ENCODE measurements at regions not wholly inside any gene's neighbourhood (a gene's known extent, or its start where the extent isn't known, plus 50 kb on each side); places are given as distances from the start of the nearest gene placed in this dataset.

DNA sequence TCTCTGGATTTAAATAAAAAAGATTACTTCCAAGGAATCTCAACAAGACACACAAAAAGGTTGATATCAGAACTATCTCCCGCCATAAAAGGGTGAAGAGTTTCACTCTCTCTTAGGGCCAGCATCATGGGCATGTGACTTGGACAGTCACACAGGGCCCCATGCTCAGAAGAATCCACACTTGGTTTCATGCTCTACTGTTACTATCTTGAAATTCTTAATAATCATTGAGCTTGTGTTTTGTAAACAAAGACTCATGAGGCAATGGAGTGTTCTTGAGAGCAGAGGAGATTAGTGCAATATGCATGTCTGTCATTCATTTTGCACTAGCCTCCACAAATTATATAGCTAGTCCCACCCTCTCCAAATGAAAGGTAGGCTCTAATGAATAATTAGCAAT lies 58.4 kb downstream of the HMHB1 start:
- DNase-seq, result no peak

DNA sequence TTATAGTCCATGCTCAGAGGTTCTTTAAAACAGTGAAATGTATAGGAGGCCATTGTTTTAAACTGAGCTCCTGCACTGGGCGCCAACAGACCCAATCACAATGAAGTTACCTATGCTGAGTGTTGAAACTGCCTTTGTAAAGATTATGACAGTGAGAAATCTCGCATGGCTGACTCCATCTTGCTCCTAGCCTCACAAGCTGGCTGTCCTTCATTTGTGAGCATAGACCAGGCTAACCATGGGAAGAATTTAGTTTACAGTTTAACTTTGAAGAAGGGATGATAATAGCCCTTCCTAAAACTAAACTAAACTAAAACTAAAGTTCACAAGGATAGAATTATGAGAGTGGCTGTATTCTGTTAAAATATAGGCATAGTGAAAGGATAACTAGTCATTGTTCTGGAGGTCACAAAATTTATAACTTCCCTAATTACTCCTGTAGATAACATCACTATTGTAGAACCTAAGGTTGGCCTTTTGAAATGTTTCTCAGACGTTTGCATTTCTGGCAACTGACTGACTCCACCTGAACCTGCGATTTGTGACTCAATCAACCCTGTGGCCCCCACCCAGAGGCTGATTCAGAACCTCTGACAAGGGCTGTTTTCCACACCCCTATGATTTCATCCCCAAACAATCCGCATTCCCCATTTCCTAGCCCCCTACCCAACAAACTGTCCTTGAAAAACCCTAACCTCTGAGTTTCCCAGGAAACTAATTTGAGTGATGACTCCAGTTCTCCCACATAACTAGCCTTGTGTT lies 59.1 kb downstream of the HMHB1 start:
- no peak for DNase-seq

DNA sequence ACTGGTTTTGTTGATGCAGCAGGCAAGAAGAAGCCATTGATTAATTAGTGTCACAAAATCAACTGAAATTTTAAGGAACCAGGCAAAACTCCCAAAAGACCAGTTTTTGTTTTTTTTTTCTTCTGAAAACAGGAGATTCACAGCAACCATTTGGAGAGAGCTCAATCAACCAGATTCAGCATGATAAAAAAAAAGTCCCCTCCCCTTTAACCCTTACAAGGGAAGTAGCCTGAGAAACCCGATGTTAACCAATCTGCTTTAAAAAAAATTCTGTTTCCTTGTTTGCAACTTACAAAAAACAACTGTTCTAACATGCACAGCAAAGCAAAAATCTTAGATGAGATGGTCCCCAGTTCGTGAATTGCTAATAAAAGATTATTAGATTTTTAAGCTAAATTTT lies 59.7 kb downstream of the HMHB1 start:
- no peak for DNase-seq

DNA sequence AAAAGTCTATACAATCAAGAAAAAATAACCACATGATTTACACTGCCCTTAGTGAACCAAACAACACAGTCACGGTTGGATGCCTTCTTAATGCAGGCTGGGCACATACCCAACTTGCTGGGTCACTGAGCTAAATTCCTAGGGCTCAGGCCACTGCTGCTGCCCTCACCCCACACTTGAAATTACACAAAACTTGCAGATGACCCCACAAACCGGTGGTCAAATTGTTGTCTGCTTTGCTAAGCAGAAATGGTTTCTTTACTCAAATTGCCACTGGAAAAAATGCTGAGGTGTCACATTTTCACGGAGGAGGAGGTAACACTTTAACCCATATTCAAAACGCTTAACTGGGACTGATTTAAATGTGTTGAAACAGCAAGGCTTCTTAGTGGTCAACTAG lies 62.4 kb downstream of the HMHB1 start:
- DNase-seq, result no peak

DNA sequence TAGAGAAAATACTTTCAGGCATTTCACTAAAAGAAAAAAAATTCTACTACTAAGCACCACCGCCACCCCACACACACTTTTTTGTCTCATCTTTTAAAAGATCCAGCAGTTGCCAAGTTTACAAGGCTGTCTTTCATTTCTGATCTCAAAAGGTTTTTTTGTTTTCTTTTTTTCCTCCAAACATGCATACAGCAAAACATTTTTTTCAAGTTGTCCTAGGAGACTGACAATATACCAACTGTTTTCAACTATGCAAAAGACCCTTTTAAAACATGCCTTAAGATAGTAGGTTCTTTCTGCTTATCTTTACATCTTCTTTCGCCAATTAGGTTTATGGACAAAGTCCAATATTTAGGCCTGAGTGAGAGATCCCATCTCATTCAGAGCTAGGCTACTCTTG lies 65.2 kb downstream of the HMHB1 start:
- DNase-seq, result no peak

DNA sequence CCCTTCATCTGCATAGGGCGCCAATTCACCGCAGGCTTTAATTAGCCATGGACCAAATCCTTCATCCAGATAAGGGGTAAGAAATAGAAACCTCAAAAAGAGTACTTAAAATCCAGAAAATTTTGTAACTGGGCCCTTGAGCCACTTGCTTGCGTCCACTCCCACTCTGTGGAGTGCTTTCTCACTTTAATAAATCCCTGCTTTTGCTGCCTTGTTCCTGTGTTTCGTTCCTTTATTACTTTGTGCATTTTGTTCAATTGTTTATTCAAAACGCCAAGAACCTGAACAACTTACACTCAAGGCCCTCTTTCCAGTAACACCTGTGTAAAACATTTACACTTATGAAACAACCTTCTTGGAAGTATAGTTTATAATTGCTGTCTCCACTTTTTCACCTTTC lies 66.5 kb downstream of the HMHB1 start:
- no peak for DNase-seq

DNA sequence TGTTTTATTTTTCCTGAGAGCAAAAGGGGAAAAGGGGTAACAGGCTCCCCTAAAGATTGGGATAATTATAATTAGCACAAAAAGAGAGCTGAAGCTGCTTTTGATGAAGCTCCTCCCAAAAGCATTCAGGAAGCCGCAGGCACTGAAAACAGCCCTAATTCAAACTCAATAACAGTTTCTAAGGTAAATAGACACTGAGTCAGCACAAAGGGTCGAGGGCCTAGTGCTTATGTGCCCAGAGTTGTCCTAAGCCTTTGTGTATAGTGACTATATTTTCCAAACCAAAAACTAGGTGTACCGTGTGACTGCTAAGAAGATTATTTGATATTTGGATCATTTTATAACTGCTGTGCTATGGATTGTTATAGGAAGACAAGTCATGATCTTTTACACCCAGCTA lies 67.7 kb downstream of the HMHB1 start:
- DNase-seq, result no peak

DNA sequence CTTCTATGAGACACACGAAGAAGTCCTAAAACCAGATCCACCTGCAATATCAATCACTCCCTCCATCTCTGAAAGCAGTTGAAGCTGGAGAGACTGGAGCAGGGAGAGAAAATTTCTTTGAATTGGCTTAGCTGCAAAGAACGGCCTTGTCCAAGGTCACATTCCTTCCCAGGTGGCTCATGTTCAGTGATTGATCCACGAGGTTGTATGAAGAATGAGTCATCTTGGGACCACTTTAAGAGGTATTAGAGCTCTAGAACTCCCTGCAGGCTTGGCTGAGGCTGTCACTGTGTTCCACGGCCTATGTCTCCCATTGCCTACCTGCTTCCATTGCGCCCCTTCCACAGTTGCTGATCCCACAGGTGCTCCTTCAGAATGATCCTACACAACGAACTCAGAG lies 68.2 kb downstream of the HMHB1 start:
- no peak for DNase-seq

DNA sequence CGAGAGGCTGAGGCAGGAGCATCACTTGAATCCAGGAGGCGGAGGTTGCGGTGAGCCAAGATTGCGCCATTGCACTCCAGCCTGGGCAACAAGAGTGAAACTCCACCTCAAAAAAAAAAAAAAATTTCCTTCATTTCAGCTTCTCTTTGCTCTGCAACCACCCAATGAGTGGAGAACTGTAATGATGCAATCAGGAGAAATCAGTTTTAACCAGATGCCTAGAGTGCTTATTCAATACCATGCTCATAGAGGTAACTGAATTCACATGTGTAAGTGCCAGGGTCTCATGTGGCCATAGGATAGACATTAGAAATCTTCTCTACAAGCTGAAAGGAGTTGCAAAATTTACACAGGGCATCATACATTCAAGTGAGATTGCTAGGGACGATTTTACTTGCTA lies 70.6 kb downstream of the HMHB1 start:
- DNase-seq, result no peak

DNA sequence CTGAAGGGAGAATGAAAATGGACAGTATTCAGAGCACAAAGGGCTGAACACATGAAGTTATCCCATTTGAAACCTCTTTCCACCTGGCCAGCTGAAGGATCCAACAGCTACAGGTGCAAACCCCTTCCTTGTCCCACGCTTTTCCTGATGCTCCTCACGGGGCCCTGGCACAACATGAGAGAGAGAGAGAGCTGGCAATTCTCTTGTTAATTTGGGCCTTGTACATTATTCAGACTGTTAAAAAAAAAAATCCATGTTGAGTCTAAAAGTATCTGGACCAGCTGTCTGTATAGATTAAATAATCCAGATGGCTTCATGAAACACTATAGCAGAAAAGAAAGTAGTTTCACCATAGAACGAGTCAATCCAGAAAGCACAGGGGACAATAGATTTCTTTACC lies 74.1 kb downstream of the HMHB1 start:
- DNase-seq, result peak in 1 of 2 experiments; percentile 34

DNA sequence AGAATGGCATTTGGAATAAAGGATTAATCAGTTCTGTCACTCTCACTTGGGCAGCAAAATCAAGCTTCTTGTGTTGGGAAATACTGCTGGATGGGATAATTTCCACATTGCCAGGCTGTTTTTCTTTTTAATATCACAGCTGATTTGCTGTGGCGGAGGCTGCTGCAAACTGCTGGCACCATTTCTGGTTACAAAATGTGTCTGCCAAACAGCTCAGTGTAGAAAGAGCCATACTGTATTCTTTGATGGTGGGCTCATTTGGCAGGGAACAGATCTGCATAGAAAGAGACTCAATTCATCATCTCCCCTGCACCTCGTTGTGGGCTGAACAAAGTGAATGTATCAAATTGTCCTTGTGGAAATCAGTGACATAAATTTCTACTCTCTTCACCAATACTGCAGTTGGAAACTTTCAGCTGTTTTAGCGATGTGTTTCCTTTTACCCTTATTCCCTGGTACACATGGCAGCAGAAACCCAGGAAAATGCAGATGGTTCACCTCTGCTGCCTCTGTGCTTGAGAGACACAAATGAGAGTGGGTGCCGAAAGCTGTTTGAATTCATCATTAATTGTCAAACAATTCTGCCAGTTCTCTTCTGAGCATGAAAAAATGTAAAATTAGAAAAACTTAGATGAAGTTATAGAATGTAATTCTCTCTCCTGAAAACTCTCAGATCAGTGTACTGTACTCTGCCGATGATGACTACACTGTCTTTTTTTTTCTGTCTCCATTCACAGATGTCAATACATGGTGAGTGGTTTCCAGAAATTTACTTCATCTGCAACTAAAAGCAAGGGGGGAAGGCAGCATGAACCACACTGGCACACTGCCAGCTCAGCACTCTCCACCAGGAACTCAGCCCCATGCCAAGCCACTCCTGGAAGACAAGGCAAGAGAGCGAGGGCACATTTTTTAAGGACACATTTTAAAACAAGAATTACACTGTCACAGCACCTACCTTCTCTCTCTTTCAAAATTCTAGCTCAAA lies 75.0 kb downstream of the HMHB1 start:
- DNase-seq, result peak in 1 of 2 experiments; percentile 56

DNA sequence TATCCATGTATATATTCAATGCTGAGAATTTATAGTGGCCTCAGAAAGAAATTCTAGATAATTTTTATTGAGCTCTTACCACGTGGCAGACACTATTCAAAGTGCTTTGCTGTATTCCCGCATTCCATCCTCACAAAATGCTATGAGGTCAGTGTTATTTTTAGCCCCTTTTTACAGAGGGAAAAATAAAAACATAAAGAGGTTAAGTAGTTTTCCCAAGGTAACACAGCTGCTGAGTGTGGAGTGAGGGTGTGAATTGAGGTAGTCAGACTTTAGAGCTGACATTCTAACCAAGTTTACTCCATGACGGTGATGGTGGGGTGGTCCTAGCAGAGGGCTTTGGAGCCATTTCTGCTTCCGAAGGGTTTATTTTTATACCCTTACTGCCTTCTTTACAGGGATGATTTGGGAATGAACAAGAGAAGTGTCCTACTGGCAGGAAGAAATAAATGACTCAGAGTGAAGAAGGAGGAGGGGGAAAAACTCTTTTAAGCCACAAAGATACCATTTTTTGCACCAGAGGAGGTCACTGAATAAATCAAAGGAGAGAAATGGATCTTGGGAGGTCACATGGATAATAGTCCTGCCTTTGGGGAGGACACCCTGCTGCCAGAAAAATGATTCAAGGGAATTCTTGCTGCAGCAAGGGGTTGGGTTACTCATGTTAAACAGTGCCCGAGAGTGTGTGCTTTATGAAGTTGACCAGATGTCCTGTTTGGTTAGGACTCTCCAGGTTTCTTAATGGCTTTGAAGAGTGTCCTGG lies 76.1 kb downstream of the HMHB1 start:
- no peak for DNase-seq

DNA sequence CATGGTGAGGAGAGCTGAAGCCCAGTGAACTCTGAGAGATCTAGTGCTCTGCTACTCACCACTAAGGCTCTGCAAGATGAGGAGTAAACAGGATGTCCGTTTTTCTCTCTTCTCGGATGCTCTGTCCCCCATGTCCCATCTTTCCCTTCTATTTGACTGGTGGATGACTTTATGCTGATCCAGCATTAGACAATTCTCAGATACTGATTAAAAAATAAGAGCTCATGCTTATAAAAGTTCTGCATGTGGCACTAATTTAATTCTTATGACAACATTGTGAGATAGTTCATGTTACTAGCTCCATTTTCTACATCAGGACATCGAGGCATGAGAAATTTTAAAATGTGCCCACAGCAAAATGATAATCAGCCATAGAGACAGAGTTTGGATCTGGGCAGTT lies 77.0 kb downstream of the HMHB1 start:
- no peak for DNase-seq

DNA sequence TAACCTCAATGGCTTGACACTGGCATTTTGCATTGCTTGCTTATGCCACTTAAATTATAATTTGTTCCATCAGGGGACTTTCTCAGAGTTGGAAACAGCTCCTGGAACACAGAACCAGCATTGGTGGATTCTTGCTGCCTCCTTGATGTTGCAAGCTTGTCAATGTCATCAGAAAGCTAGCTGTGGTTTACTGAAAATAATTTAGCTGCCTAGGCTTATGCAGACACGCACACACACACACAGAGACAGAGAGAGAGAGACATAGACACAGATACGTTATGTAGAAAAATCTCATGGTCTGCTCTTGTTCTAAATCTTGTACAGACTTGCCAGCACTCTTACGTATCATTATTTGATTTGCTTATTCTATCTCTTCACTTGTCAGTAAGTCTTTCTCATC lies 78.0 kb downstream of the HMHB1 start:
- DNase-seq, result no peak

DNA sequence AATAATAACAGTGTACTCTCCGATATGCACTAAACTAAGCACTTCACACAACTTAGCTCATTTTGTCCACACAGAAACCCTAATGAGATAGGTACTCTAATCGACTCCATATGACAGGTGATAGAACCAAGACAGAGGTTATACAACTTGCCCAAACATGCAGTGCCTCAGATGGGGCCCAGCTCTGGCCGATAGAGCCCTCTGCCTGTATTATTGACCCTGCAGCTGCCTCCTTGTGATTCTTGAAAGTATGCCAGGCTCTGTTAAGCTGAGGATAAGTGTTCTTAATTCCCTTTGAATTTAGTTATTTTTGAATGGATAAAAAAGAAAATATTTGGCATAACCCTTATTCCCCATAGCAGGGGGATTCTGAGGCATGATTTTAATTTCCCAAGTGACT lies 78.5 kb downstream of the HMHB1 start:
- DNase-seq, result peak; percentile 52 to 77

DNA sequence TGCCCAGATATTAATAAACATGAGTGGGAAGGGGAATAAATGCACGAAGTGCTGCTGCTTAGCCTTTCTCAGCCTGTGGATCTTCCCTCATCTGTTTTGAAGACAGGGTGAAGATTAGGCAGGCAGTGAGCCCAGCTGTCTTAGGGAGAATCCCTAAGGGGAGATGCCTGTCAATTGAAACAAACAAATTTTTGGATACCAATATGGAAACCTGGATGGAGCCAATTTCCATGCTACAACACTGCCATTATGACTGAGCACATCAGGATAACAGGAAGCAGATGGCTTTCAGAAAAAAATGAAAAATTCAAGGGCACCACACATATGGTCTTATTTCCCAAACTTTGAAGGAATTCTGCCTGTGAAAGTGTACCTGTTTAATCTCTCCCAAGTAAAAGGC lies 80.3 kb downstream of the HMHB1 start:
- peak; percentile 11 to 40 for DNase-seq

DNA sequence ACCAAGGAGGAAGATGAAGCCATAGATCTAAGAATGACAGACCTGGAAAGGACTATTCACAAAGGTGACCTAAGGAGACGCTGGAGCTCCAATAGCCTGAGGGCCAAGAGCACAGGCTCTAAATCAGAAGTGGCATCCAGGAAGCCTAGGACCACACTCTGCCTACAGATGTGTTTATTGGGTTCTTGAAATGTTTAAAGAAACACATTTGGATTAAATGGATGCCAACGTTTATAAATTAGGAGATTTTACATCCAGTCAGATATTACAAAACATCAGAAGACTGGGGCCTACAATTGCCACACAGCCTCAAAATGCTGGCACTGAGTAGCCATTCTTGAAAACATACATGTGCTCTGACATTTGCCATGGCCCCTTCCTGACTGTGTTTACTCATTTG lies 80.9 kb downstream of the HMHB1 start:
- DNase-seq, result no peak

DNA sequence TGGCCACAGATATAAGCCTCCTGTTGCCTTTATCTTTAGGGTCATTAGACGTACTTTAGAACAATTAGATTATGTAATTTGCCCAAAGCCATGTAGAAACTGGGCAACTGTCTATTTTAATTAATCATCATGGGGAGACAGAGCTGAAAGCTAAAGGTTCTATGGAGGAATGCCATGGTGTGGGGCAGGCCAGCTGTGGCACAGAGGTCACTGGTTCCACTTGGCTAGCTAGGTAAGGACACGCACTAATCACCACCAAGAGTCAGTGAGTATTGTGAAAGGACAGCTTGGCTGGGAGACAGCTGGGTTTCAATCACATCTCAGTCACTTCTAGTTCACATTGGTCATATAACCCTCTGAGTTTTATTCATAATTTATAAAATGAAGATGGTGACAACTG lies 81.7 kb downstream of the HMHB1 start:
- DNase-seq, result peak; percentile 22 to 40

DNA sequence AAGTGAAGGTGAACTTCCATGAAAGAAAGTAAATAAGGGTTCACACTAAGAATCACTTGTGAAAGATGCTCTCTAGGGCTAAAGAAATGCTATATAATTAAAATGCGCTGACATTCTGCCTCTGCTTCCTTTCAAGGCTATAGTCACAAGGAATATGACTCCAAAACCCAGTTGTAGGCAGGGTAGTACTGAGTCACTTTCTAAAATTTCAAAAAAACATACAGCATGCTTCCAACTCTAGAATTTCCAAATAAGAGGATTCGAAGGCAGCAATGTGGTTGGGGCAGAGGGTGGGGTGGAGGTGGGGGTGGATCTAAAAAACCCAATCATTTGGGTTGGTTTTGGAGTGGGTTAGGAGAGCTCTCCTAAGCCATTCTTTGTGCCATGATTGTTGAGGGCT lies 84.6 kb downstream of the HMHB1 start:
- no peak for DNase-seq

DNA sequence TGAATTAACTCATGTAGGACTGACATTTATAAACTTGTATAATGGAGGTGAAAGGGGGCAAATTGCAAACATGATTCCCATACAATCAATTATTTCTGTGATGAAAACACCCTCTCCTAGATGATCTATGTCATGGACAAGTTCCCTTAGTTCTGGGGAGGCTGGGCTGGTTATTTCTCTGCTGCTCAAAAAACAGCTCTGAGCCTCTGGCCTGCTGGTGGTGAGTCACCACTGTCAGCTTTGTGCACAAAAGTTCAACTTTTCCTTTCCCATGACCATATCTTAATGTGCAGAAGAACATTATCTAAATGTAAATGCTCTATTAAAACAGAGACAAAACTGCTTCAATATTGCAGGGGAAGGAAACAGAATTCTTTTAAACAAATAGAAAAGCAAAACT lies 85.0 kb downstream of the HMHB1 start:
- no peak for DNase-seq

DNA sequence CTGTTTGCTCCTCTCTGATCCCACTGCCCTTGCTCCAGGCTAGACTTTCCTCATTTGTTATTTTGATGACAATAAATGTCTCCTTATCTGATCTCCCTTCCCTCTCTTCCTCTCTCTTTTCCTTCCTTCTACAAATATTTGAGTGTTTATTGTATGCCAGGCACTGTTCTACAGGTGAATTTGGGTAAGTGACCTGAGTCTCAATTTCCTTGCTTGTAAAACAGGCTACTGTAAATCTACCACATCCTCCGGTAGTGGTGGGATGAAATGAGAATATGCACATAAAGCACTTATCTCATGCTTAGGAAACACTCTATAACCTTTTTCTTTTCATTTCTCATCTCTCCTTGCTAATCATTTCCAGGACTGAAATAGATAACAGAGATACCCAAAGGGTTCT lies 86.4 kb downstream of the HMHB1 start:
- DNase-seq, result no peak

DNA sequence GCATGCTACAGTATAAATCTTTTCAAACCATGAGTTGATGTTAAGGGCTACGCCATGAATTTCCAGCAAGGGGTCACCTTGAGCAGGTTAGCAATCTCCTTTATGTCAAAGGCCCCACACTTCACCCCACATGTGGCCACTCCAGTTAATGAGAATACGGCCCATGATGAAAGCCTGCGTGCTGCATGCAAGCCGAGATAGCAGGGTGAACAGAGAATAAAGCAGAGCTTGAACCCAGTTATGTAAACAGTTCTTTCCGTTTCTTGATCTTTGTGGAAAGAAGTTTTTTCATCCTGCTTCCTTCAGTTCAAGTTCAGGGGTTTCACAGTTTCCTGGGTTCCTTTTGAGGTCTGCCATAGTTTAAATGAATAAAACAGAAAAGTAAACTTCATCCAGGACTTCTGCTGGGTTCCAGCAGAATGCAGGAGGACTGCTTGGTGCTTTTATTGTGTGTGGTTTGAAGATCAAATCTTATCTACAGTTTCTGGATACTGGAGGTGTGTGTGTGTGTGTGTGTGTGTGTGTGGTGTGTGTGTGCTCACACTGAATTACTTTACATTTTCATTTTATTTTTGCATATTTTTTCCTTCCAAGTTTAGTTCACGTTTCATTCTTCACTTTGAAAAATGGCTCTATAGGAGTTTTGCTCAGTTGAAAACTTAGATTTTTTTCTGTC lies 87.1 kb downstream of the HMHB1 start:
- DNase-seq, result no peak

DNA sequence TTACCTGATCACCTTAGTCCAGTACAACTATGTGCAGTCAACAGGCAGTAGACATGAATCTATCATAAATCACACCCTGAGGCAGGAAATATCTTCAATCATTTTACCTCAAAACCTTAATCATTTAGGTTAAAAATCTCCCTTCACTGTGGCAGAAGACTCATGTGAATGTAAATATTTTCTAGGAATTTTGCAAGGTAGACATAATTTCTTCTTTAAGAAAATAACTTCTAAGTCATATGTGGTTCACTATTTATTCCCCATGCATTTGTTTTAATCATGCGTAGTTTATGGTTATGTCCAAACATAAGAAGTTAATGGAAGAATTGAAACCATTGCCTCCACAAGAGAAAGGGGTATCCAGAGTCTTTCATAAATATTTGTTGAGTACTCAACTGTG lies 97.0 kb downstream of the HMHB1 start:
- no peak for DNase-seq
